H1 (cell line): ENCODE measurements at regions not wholly inside any gene's neighbourhood (a gene's known extent, or its start where the extent isn't known, plus 50 kb on each side); places are given as distances from the start of the nearest gene placed in this dataset.

Experiments used
- CTCF ChIA-PET: fragments of 300-600 bp; sonication (Branson Sonifier 250); formaldehyde crosslinking; loops from one replicate; lab custom pipeline; 2021; ENCODE audit not compliant: partially characterized antibody; lab: Charles Lee
- POLR2A ChIA-PET: fragments of 300-600 bp; sonication (Branson Sonifier 250); formaldehyde crosslinking; loops from one replicate; lab custom pipeline; 2021; ENCODE audit warnings: inconsistent platforms; ENCODE audit not compliant: partially characterized antibody; lab: Charles Lee
- DNase-seq, 2 experiments: peaks; one replicate each; pipeline versions ENCODE4 v3.0.0 to v3.0.0-alpha.2; 2010 to 2022; ENCODE audit warnings: low spot score in 2 of 2, low read depth in 1 of 2, mixed read lengths in 1 of 2
- FAIRE-seq: peaks from 2 replicates; lab custom pipeline; 2011; peaks lifted over from hg19 to GRCh38; lab: Jason Lieb, UNC
- H2AFZ ChIP-seq: 2 replicates; pipeline ENCODE4 v1.8.1; 2012; ENCODE audit warnings: low read length, inconsistent platforms
- H2AK5ac ChIP-seq: 2 replicates; pipeline ENCODE4 v1.6.1; 2013; ENCODE audit warnings: low read depth, low read length
- H2BK120ac ChIP-seq: replicated peaks from 2 replicates; pipeline ENCODE3; 2013; ENCODE audit warnings: low read depth, low read length, inconsistent platforms
- H2BK12ac ChIP-seq: 2 replicates; pipeline ENCODE4 v1.6.1; 2013; ENCODE audit warnings: low read depth, low read length
- H2BK15ac ChIP-seq: 2 replicates; pipeline ENCODE4 v1.6.1; 2013; ENCODE audit warnings: low read length
- H2BK20ac ChIP-seq: 2 replicates; pipeline ENCODE4 v1.6.1; 2013; ENCODE audit warnings: low read length
- H2BK5ac ChIP-seq: 2 replicates; pipeline ENCODE4 v1.6.1; 2013; ENCODE audit warnings: low read depth, low read length
- H3K14ac ChIP-seq: 2 replicates; pipeline ENCODE4 v1.6.1; 2013; ENCODE audit warnings: inconsistent platforms; ENCODE audit not compliant: insufficient read length
- H3K18ac ChIP-seq: 2 replicates; pipeline ENCODE4 v1.6.1; 2013; ENCODE audit warnings: low read length; ENCODE audit errors: extremely low read depth
- H3K23ac ChIP-seq: 2 replicates; pipeline ENCODE4 v1.6.1; 2013; ENCODE audit warnings: inconsistent platforms; ENCODE audit not compliant: insufficient read length
- H3K23me2 ChIP-seq: 2 replicates; pipeline ENCODE4 v1.6.1; 2013; ENCODE audit warnings: low read depth, low read length
- H3K27ac ChIP-seq: 2 replicates; pipeline ENCODE4 v1.6.1; 2011; ENCODE audit warnings: low read depth, low read length, inconsistent platforms
- H3K27me3 ChIP-seq, 4 experiments: replicated peaks in 1 of 4; 1 replicate in 1 of 4; 2 replicates in 3 of 4; pipeline versions ENCODE4 v1.6.1 to v1.8.1; 2011 to 2013; ENCODE audit warnings: low read length in 3 of 4, mild to moderate bottlenecking in 3 of 4, inconsistent platforms in 2 of 4, mixed read lengths in 2 of 4, moderate library complexity in 1 of 4; ENCODE audit not compliant: control insufficient read depth in 3 of 4, insufficient read depth in 3 of 4; ENCODE audit errors: extremely low read depth in 1 of 4
- H3K36me3 ChIP-seq, 4 experiments: 2 replicates each; pipeline versions ENCODE4 v1.6.1 to v1.8.1; 2011 to 2013; ENCODE audit warnings: mild to moderate bottlenecking in 4 of 4, low read length in 3 of 4, moderate library complexity in 2 of 4, control low read depth in 1 of 4, inconsistent platforms in 1 of 4; ENCODE audit not compliant: insufficient read depth in 4 of 4, control insufficient read depth in 2 of 4
- H3K4ac ChIP-seq: replicated peaks from 2 replicates; pipeline ENCODE3; 2013; ENCODE audit warnings: low read length, low read depth, mixed read lengths, inconsistent platforms; ENCODE audit not compliant: insufficient read length
- H3K4me1 ChIP-seq, 4 experiments: replicated peaks in 1 of 4; 1 replicate in 1 of 4; 2 replicates in 3 of 4; pipeline versions ENCODE4 v1.6.1 to v1.8.1; 2011 to 2013; ENCODE audit warnings: low read length in 3 of 4, inconsistent platforms in 2 of 4, mixed read lengths in 1 of 4; ENCODE audit not compliant: insufficient read depth in 4 of 4, control insufficient read depth in 3 of 4
- H3K4me2 ChIP-seq, 2 experiments: 2 replicates each; pipeline versions ENCODE4 v1.6.1 to v1.8.1; 2011 to 2013; ENCODE audit warnings: low read depth in 2 of 2, low read length in 2 of 2, control low read depth in 1 of 2, inconsistent platforms in 1 of 2, mild to moderate bottlenecking in 1 of 2; ENCODE audit not compliant: insufficient read depth in 1 of 2
- H3K4me3 ChIP-seq, 4 experiments: fragments of 200-600, 300-600 bp in 1 of 4; sonication (generic), shearing (Covaris generic), sonication (Bioruptor Twin) in 1 of 4; 2 replicates each; pipeline versions ENCODE4 v1.5.1 to v1.8.1; 2011 to 2016; ENCODE audit warnings: low read length in 4 of 4, low read depth in 3 of 4, control low read depth in 2 of 4, inconsistent platforms in 2 of 4, mild to moderate bottlenecking in 2 of 4, mixed read lengths in 1 of 4, moderate library complexity in 1 of 4; ENCODE audit not compliant: insufficient read depth in 2 of 4; ENCODE audit errors: extremely low read depth in 1 of 4
- H3K56ac ChIP-seq: replicated peaks from 2 replicates; pipeline ENCODE3; 2013; ENCODE audit warnings: low read depth, mild to moderate bottlenecking, mixed read lengths, low read length, inconsistent platforms; ENCODE audit not compliant: insufficient read length
- H3K79me1 ChIP-seq: 2 replicates; pipeline ENCODE4 v1.6.1; 2013; ENCODE audit warnings: low read depth, low read length, control low read depth
- H3K79me2 ChIP-seq, 2 experiments: 2 replicates each; pipeline versions ENCODE4 v1.6.1 to v1.8.1; 2012 to 2013; ENCODE audit warnings: low read length in 2 of 2, mild to moderate bottlenecking in 2 of 2, inconsistent platforms in 1 of 2; ENCODE audit not compliant: insufficient read depth in 2 of 2, control insufficient read depth in 1 of 2
- H3K9ac ChIP-seq, 4 experiments: replicated peaks in 1 of 4; 1 replicate in 1 of 4; 2 replicates in 3 of 4; pipeline versions ENCODE4 v1.6.1 to v1.8.1; 2011 to 2013; ENCODE audit warnings: low read depth in 3 of 4, low read length in 3 of 4, control low read depth in 2 of 4, mild to moderate bottlenecking in 2 of 4, moderate library complexity in 2 of 4, inconsistent platforms in 1 of 4; ENCODE audit errors: extremely low read depth in 1 of 4
- H3K9me3 ChIP-seq, 2 experiments: 2 replicates each; pipeline versions ENCODE4 v1.6.1 to v1.8.1; 2012 to 2013; ENCODE audit warnings: mild to moderate bottlenecking in 2 of 2, moderate library complexity in 2 of 2, control low read depth in 1 of 2, inconsistent platforms in 1 of 2, low read depth in 1 of 2, low read length in 1 of 2, mixed read lengths in 1 of 2; ENCODE audit not compliant: insufficient read depth in 2 of 2
- H4K20me1 ChIP-seq, 2 experiments: replicated peaks in 1 of 2; 2 replicates each; pipeline versions ENCODE3 to v1.8.1; 2011 to 2013; ENCODE audit warnings: inconsistent platforms in 2 of 2, low read length in 2 of 2, mild to moderate bottlenecking in 1 of 2; ENCODE audit not compliant: insufficient read depth in 2 of 2, control insufficient read depth in 1 of 2
- H4K5ac ChIP-seq: 2 replicates; pipeline ENCODE4 v1.6.1; 2013; ENCODE audit warnings: low read length, low read depth, mixed read lengths, inconsistent platforms; ENCODE audit not compliant: insufficient read length
- H4K8ac ChIP-seq: 2 replicates; pipeline ENCODE4 v1.8.0; 2013; ENCODE audit warnings: mild to moderate bottlenecking, moderate library complexity, low read length, inconsistent platforms; ENCODE audit not compliant: insufficient read depth; ENCODE audit errors: extremely low read depth
- H4K91ac ChIP-seq: replicated peaks from 2 replicates; pipeline ENCODE3; 2013; ENCODE audit warnings: low read length, mixed read lengths, inconsistent platforms; ENCODE audit not compliant: insufficient read length
- HDAC6 ChIP-seq: IDR thresholded peaks from one replicate; pipeline ENCODE4 v1.7.1; 2012; ENCODE audit warnings: low read depth, mild to moderate bottlenecking, inconsistent platforms, low read length, moderate library complexity
- JUND ChIP-seq: IDR thresholded peaks from 2 replicates; pipeline ENCODE4 v1.6.1; 2011; ENCODE audit warnings: mild to moderate bottlenecking, improper control_type of control experiment, low read length
- MAFK ChIP-seq: IDR thresholded peaks from 2 replicates; pipeline ENCODE4 v1.6.1; 2012; ENCODE audit warnings: low read depth, mild to moderate bottlenecking, improper control_type of control experiment, low read length
- POU5F1 ChIP-seq: IDR thresholded peaks from 2 replicates; pipeline ENCODE4 v1.6.1; 2011; ENCODE audit warnings: low read depth, mild to moderate bottlenecking, low read length, moderate library complexity
- RBBP5 ChIP-seq: IDR thresholded peaks from 2 replicates; pipeline ENCODE4 v1.7.1; 2012; ENCODE audit warnings: low read depth, mild to moderate bottlenecking, inconsistent platforms, low read length, moderate library complexity, borderline replicate concordance
- SRF ChIP-seq: IDR thresholded peaks from 2 replicates; pipeline ENCODE4 v1.6.1; 2011; ENCODE audit warnings: mild to moderate bottlenecking, low read depth, low read length, moderate library complexity
- WGBS, 2 experiments: shearing (Covaris generic) in 1 of 2; methylation state at CpG; one replicate each; pipeline versions ENCODE4 v1.1.6 to v1.1.7; 2013 to 2015; ENCODE audit warnings: low lambda C conversion rate in 2 of 2, mixed read lengths in 2 of 2, inconsistent platforms in 1 of 2, low coverage in 1 of 2, missing lambda C conversion rate in 1 of 2; ENCODE audit not compliant: insufficient replicate concordance in 2 of 2, insufficient coverage in 1 of 2, insufficient read length in 1 of 2; ENCODE audit errors: extremely low coverage in 1 of 2, missing lambda C conversion rate in 1 of 2; 5-methylcytosine and 5-hydroxymethylcytosine counted together

DNA sequence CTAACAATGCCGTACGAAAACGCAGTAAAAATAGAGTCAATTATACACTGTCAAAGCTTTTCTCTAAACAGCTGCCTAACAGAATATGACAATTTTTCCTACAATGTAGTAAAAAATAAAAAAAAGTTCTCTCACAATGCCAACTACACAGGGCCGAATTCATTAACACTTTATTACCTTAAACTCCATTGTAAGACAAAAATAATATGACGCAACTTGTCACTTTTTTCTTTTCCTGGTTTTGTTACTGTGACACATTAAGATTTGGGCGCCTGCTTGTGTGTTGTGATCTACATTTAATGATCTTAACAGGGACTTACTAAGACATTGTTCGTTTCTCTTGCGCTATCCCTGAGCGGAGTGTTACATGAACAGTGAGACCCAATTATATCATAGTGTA is 204.1 kb downstream of the INSC start:
- no peak for DNase-seq
- CTCF ChIA-PET = interaction anchor here (1.0 kb wide), 1 partner anchor 10 kb away, joined by 3 read pairs; no protein-coding TSS in a partner anchor
- TF ChIP-seq HDAC6 (no peak), SRF (no peak), POU5F1 (no peak), JUND (no peak), MAFK (no peak), RBBP5 (no peak)
- TF ChIP-seq, all 59 proteins: peak for 0
- no peak overlapping the region for H3K4me3 ChIP-seq
- peaks cover 0 to 1% (median 0%) of the 10 kb centered on the region in 4 experiments; a peak in 1 of 7 replicates for H3K27me3 ChIP-seq
- no peaks in the 10 kb centered on the region for H3K79me2 ChIP-seq
- WGBS, 2 experiments = 89% methylated on average over 9 of the region's 9 CpGs; no CpG with 5 or more reads in 1 of the 2 experiments
- H2AFZ ChIP-seq = no peak overlapping the region
- H3K4ac ChIP-seq = no peak overlapping the region
- POLR2A ChIA-PET = no interaction called here
- H3K9ac ChIP-seq = no peak overlapping the region
- no peak overlapping the region for H2BK20ac ChIP-seq
- no peak overlapping the region for H2BK120ac ChIP-seq
- H3K79me1 ChIP-seq = no peaks in the 10 kb centered on the region
- H4K91ac ChIP-seq = no peak overlapping the region
- no peak overlapping the region for H4K8ac ChIP-seq
- no peaks in the 10 kb centered on the region for H4K20me1 ChIP-seq
- H3K4me1 ChIP-seq = no peaks in the 10 kb centered on the region
- H3K4me2 ChIP-seq = no peak overlapping the region
- no peak overlapping the region for H4K5ac ChIP-seq
- H3K23me2 ChIP-seq = no peaks in the 10 kb centered on the region
- H3K18ac ChIP-seq = no peak overlapping the region
- no peaks in the 10 kb centered on the region for H3K9me3 ChIP-seq
- H3K27ac ChIP-seq = no peak overlapping the region
- FAIRE-seq = no peak
- no peak overlapping the region for H3K23ac ChIP-seq
- no peak overlapping the region for H2AK5ac ChIP-seq
- H2BK15ac ChIP-seq = no peak overlapping the region
- no peak overlapping the region for H3K56ac ChIP-seq
- H3K36me3 ChIP-seq = no peaks in the 10 kb centered on the region
- no peak overlapping the region for H2BK5ac ChIP-seq
- H3K14ac ChIP-seq = no peak overlapping the region
- no peak overlapping the region for H2BK12ac ChIP-seq
